NCI-H82 (cell line): ENCODE measurements at regions not wholly inside any gene's neighbourhood (a gene's known extent, or its start where the extent isn't known, plus 50 kb on each side); places are given as distances from the start of the nearest gene placed in this dataset.
"Not testable (repeated sequence)": the region's sequence is repeated elsewhere in the genome, so short reads cannot be mapped to it uniquely, and the experiment has no call there.

Source experiments
- DNase-seq: peaks from one replicate; lab custom pipeline; 2025; lab: John Stamatoyannopoulos, UW

DNA sequence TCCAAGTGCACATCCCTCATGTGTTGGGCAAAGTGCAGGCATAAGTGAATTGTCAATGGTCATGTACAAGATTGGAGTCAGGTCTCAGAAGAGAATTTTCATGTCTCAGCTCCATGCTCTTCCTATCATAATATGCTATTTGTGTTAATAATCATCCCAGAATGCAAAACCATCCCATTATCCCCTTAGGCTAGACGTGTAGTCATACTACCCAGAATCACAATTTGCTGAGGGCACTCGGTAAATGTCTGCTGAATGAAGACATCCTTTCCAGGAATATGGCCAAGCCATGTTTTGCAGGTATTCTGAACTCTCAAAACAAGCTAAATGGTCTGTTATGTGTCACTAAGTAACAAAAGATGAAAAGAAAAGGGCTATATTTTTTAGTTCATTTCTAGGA lies 263.8 kb downstream of the RAD51AP2 start:
- no peak for DNase-seq

DNA sequence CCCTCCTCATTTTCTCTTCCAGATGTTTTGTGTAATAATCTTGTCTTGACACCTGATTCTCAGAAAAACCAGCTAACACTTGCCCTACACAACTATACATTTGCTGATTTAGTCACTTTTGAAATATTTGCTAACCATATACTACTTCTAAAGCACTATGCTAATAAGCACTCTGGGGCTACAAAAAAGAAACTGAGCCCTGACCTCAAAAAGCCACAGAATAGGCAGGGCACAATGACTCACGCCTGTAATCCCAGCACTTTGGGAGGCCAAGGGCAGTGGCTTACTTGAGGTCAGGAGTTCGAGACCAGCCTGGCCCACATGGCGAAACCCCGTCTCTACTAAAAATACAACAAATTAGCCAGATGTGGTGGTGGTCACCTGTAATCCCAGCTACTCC lies 266.0 kb downstream of the RAD51AP2 start:
- no peak for DNase-seq

DNA sequence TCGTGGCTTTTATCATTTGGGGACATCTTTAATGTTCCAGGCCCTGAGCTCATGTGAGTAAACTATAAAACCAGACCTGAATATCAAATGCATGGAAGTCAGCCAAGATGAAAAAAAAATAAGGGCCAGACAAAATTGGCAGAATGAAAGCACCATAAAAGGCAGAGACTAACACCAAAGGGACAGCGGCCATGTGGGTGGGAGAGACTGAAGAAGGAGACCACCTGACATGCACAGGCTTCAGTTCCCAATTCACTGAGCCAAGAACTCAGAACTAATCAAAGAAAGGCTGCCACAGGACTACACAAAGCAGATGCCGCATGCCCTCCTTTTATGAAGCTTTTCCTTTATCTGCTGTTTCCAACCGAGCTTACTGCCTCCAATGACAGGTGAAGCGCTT lies 267.1 kb downstream of the RAD51AP2 start:
- DNase-seq: no peak

DNA sequence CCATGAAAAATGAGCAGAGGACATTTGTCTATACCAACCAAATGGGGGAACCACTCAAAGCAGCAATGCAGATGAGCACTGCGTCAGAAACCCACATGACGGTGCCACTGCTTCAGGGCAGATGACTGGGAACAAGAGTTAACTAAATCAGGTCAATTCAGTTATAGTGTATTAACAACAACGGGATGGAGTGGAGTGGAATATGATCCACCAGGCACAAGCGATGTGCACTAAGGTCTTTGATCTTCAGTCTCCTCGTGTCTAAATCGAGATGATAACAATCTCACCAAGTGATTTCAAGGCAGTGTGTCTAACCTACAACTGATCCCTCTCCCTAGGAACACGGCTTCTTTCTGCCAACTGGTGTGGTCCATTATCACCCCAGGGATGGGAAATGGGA lies 269.0 kb downstream of the RAD51AP2 start:
- no peak for DNase-seq

DNA sequence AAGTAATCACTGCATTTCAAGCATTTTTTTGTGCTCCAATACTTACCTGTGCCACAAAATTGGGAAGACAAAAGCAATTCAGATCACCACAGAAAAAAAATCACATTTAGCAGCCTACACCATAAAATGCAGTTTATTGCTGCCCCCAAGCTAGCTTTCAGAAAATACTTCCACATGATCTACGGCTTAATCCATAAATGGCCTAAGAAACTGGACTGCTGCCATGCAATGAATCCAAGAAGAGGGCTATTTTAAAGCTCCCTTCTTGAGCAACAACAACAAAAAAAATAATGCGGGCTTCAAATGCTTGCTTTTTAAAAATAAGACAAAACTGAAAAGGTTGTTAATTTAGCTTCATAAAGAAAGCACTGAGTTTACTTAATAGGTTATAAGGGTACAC lies 272.3 kb downstream of the RAD51AP2 start:
- DNase-seq: peak; percentile 13

DNA sequence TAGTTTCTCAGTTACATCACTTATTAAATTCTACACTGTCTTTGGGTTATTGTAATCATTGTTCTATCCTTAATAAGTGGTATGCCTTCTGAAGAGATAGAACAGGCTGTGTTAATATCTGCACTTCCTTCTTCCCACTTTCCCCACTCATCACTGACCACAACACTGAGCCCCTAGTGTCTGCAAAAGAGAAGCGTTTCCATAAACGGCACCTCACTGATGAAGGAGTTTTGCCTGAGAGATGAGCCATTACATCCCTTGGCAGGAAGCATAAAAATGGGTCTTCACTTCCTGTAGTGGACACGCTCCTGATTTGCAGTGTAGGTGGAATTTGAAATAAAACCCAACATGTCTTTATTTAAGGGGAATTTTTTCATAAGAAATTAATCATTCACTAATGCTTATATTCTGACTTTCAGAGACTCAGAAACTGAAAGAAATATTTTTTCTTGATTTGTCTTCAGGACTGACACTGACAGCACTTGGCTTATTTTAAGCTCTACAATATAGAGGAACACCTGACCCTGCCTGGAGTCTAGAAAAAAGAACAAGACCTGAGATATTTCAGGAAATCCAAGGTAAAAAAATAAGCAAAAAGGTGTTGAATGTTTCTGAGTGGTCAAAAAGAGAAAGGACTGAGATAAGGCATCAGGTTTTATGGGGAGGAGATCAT lies 275.3 kb downstream of the RAD51AP2 start:
- no peak for DNase-seq

DNA sequence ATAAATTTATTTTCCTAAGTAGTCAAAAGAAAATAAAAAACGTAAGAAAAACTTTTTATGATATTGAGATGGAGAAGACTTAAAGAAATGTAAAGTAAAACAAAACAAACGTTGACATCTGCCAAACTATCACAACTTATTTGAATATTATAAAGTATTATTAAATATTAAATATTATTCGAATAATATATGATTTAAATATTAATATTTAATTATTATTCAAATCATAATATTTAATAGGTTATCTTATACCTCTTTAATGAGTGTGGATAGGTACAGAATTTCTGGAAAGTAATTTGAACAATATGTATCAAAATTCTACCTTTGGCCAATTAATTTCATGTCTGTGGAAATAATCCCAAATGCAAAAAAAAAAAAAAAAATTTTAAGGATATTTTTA lies 278.7 kb downstream of the RAD51AP2 start:
- DNase-seq: no peak

DNA sequence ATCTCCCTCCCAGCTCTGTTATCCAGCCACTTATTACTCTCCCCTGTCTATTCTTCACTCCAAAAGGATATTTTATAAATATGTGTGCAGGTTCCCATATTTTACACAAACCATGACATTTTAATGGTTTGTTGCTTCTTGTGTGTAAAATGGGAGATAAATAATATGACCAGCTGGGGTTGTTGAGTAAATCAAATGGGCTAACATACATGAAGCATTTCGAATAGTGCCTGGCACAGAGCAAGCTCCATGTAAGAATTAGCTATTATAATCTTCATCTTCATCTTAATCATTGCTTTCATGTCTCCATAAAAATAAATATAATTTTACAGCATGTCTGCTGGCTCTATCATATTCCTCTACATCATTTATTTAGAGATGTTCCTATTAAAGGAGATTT lies 283.1 kb downstream of the RAD51AP2 start:
- DNase-seq: no peak

DNA sequence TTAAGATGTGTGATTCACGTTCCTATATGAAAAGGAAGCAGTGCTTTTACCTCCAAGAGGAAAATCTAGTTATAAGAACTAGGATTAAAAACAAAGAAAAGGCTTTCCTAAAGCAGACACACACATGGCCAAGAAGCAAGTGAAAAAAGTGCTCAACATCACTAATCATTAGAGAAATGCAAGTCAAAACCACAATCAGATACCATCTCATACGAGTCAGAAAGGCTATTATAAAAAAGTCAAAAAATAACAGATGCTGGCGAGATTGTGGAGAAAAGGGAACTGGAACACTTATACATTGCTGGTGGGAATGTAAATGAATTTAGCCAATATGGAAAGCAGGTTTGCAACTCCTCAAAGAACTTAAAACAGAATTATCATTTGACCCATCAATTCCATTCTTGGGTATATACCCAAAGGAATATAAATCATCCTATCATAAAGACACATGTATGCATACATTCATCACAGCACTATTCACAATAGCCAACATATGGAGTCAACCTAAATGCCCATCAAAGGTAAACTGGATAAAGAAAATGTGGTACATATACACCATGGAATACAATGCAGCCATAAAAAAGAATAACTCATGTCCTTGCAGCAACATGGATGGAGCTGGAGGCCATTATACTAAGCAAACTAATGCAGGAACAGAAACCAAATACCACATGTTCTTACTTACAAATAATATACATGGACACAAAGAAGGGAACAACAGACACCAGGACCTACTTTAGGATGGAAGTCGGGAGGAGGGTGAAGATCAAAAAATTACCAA lies 285.3 kb downstream of the RAD51AP2 start:
- DNase-seq: no peak

DNA sequence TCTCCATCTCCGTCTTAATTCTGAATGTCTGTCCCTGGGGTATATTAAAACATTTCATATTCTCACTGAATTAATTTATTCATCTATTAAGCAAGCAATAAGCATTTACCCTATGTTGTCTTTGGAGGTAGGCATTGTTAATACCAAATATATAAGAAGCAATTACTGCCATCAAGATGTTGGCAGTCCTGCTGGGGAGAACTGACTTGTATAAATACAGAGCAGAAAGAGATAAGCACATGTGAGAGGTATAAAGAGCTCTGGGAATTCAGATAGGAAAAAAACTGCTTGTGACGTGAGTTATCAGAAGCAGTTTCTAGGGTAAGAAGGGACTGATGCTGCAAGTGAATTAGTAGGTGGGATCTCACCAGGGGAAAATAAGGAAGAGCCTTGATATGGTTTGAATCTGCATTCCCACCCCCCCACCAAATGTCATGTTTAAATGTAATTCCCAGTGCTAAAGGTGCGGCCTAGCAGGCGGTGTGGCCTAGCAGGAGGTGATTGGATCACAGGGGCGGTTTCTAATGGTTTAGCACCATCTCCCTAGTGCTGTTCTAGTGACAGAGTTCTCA lies 286.8 kb downstream of the RAD51AP2 start:
- no peak for DNase-seq

DNA sequence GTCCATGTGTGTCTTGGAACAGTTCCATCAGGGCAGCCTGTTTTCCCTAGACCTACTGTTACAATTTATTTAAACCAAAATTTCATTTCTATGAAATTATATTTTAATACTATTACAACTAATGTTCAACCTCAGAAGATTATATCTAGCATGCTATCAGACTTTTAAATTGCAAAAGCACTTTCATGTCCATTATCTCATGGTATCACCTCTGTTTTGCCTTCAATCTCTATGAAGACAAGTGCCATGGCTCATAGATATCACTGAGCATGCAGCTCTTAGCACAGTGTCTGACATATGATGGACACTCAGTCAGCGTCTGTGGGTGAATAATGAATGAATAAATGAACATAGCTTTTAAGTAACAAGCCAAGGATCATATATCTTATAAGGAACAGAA lies 288.8 kb downstream of the RAD51AP2 start:
- DNase-seq: no peak

DNA sequence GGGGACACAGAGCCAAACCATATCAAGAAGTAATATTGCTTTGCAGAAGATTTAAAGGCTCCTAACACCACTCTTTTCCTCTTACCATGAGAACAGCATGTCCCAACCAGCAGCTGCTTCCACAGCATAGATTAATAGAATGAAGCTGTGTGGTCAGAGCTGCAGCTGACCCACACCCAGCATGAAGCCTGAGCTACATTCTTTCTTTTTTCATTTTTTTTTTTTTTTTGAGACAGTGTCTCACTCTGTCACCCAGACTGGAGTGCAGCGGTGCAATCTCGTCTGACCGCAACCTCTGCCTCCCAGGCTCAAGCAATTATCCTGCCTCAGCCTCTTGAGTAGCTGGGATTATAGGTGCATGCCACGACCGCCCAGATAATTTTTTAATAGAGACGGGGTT lies 289.8 kb downstream of the RAD51AP2 start:
- no peak for DNase-seq

DNA sequence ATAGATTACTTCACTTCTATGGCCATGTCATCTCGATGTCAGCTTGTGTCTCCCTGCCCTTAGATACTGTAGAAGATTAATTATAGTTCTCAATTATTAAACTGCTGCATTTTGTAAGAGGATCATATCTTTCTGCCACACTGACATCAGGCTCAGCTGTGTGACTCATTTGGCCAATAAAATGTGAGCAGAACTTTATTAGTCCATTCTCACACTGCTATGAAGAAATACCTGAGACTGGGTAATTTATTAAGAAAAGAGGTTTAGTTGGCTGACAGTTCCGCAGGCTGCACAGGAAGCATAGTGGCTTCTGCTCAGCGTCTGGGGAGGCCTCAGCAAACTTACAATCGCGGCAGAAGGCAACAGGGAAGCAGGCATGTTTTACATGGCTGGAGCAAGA lies 290.4 kb downstream of the RAD51AP2 start:
- DNase-seq: no peak

DNA sequence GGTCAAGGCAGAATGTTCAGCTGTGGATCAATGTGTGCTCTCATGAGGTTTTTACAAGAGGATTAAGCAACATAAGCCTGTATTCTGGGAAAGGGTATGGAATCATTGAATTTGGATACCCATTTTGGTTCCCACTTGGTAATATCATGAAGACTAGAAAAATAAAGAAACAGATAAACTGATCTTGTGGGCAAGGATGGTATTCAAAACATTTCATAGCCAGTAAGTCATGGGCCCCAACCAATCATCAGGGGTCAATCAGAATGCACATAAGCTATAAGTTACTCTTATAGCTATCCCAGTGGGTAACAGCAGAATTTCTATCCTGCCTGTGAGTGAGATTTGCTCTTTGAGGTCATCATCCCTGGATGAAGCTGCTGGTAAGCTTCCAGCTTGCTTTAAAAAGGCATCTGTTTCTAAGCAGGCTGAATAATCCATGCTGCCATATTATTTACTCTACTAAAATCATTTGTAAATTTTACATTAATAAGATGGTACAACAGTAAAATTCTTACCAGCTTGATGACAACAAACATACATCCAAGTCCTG lies 291.2 kb downstream of the RAD51AP2 start:
- no peak for DNase-seq

DNA sequence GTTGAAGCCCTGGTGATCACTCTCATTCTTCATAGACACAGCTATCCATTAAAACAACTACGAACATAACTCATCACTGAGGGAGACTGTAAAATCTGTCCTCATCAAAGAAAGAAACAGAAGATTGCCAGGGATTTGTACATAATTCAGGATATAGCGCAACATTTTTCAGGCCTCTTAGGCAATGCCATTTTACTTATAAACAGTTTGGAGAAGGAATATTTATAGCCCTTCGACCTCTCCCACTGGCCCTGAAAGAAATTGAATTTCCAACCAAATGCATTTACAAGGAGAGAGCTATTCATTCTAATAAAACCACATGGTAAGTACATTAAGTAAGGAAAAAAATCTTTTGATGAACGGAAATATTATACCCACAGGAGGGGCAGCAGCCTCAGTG lies 295.0 kb downstream of the RAD51AP2 start:
- DNase-seq: no peak

DNA sequence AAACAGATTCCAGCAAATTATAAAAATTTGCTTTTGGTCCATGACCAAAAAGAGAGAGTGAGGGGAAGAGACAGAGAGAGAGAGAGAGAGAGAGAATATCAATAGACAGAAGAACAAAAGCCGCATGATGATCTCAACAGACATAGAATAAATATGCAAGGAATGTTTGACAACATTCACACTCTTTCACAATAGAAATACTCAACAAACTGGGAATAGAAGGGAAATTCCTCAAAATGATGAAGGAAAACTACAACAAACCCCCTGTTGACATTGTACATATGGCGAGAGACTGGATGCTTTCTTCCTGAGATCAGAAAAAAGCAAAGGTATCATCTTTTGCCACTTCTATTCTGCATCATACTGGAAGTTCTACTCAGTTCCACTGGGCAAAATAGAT lies 309.7 kb downstream of the RAD51AP2 start:
- DNase-seq: no peak

DNA sequence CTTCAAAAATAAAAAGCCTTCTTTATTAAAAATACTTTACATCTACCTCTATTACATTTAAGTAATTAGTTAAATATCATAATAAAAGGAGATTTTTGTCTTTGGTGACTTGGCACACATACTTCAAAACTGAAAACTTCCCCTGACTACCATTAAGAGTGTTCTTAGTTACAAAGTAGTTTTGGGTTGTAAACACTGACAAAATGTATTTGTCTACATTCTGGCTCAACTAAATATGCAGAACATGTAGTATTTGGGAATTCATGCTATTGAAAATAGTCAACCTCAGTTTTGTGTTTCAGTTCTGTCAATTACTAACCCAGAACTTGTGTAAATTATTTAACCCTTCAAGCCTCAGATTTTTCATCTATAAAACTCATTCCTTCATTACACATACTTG lies 311.5 kb downstream of the RAD51AP2 start:
- DNase-seq: no peak

DNA sequence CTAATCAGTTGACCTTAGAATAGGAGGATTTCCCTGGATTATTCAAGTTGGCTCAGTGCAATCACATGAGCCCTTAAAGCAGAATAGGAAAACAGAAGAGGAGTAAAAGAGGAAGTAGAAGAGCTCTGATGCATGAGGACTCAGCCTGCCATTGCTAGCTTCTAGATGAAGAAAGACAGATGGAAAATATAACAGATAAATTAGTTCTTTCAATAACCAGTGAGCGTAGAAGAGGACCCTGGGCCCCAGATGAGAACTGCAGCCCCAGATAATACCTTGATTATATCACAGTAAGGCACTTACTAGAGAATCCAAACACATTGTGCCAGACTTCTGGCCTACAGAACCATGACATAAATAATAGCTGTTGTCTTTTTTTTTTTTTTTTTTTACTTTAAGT lies 314.0 kb downstream of the RAD51AP2 start:
- DNase-seq: not testable (repeated sequence)

DNA sequence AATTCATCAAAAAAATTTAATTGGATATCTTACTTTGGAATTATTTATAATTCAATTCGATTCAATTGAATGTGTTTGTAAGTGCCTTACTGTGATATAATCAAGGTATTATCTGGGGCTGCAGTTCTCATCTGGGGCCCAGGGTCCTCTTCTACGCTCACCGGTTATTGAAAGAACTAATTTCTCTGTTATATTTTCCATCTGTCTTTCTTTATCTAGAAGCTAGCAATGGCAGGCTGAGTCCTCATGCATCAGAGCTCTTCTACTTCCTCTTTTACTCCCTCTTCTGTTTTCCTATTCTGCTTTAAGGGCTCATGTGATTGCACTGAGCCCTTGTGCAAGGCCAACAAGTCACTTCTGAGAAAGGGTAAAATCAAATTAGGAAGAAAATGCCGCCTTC lies 315.6 kb downstream of the RAD51AP2 start:
- DNase-seq: not testable (repeated sequence)

DNA sequence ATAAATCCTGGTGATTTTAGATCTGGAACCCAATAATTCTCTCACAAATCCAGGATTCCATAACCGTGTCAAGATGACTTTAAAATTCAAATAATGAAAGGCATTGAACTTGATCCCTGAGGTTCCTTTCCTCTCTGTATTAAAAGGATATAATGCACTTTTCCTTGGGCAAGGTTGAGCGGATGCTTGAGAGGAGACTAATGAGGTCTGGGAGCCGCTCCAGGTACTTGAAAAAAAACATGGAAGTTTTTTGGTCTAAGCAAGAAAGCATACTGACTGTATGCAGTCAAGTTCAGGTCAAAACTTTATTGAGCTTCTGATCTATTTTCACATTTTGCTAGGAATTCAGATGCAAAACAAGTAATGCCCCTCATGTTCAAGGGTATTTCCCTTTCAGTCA lies 318.5 kb downstream of the RAD51AP2 start:
- no peak for DNase-seq

DNA sequence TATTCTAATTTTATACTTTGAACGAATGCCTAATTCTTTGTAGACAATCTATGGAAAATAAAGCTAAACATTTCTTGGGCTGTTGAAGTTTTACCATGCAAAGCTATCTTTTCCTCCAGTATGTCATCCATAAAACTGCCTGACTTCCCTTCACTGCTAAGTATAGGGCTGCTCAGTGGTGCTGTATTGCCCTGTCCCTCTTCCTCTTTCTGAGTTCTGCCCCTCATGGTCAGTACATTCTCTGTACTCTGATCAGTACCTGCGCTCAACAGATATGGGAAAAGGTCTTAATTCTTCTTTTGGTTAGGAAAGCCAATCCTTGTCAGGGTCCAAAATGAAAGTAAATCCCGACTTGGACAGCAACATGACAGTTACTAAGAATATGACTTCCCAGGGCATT lies 321.9 kb downstream of the RAD51AP2 start:
- no peak for DNase-seq

DNA sequence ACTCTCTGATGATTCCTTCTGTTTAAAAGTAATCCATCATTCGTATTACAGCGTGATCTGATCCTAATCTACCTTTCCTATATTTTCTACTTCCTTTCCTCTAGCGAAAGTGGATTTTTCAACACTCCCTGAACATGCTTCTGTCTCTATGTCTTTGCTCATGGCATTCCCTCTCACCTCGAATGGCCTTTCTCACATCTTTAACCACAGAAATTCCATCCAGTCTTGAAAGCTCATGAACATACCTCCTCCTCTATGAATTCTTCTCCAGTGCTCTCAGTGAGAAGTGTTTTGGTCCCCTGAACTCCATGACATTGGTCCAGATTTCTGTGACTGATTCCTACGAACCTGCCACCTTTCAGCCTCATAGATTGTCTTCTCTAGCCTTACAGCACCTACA lies 323.2 kb downstream of the RAD51AP2 start:
- no peak for DNase-seq

DNA sequence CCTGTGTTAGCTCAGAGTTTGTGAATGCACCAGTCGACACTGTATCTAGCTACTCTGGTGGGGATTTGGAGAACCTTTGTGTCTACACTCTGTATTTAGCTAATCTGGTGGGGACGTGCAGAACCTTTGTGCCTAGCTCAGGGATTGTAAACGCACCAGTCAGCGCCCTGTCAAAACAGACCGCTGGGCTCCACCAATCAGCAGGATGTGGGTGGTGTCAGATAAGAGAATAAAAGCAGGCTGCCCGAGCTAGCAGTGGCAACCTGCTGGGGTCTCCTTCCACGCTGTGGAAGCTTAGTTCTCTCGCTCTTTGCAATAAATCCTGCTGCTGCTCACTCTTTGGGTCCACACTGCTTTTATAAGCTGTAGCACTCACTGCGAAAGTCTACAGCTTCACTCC lies 324.2 kb downstream of the RAD51AP2 start:
- no peak for DNase-seq
